Esophagus muscularis mucosa (tissue), 3 donors: ENCODE measurements at regions not wholly inside any gene's neighbourhood (a gene's known extent, or its start where the extent isn't known, plus 50 kb on each side); places are given as distances from the start of the nearest gene placed in this dataset.

Source experiments
- POLR2A ChIP-seq: fragments of 450-650 bp; IDR thresholded peaks from one replicate; pipeline ENCODE4 v1.6.1; 2017; ENCODE audit warnings: antibody characterized with exemption, moderate library complexity, mild to moderate bottlenecking, low read depth
- POLR2AphosphoS5 ChIP-seq, 2 donors: sonication (generic); formaldehyde crosslinking; IDR thresholded peaks; one replicate each; pipeline ENCODE4 v1.6.1; 2017; ENCODE audit warnings: antibody characterized with exemption in 2 of 2
- TF ChIP-seq, protein P1 (sequence below), 3 experiments: fragments of 200-600 bp in 2 of 3; fragments of 450-650 bp in 1 of 3; sonication (generic) in 2 of 3; IDR thresholded peaks; one replicate each; pipeline ENCODE4 v1.5.1; 2017 to 2019; ENCODE audit warnings: antibody characterized with exemption in 3 of 3, mild to moderate bottlenecking in 2 of 3, moderate library complexity in 1 of 3

DNA sequence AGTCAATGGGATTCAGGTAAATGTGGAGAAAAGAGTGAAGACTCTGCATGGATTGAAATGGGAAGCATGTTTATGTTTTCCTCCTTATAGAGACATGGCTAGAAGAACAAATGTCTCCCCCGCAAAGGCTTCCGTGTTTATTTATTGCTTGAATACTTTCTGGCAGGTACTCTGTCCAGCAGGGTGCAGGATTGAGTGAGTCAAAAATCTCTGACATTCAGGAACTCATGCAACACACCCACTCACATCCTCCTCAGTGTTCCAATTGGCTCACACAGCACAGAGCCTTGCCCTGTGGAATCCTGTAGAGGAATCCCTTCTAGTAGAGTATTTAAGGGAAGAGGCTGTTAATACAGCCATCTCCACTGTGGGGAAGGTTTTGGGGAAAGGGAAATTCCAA, 290.3 kb upstream of the VWC2 start:
- TF ChIP-seq, protein P1, sequence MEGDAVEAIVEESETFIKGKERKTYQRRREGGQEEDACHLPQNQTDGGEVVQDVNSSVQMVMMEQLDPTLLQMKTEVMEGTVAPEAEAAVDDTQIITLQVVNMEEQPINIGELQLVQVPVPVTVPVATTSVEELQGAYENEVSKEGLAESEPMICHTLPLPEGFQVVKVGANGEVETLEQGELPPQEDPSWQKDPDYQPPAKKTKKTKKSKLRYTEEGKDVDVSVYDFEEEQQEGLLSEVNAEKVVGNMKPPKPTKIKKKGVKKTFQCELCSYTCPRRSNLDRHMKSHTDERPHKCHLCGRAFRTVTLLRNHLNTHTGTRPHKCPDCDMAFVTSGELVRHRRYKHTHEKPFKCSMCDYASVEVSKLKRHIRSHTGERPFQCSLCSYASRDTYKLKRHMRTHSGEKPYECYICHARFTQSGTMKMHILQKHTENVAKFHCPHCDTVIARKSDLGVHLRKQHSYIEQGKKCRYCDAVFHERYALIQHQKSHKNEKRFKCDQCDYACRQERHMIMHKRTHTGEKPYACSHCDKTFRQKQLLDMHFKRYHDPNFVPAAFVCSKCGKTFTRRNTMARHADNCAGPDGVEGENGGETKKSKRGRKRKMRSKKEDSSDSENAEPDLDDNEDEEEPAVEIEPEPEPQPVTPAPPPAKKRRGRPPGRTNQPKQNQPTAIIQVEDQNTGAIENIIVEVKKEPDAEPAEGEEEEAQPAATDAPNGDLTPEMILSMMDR (IDR thresholded peaks at IDR 0.05) = no peak
- TF ChIP-seq POLR2A (no peak), POLR2AphosphoS5 (IDR thresholded peaks at IDR 0.05) (no peak)
